NCI-H1436 (cell line): ENCODE measurements at regions not wholly inside any gene's neighbourhood (a gene's known extent, or its start where the extent isn't known, plus 50 kb on each side); places are given as distances from the start of the nearest gene placed in this dataset.

ENCODE experiments used
- DNase-seq: peaks from one replicate; lab custom pipeline; 2025; lab: John Stamatoyannopoulos, UW

DNA sequence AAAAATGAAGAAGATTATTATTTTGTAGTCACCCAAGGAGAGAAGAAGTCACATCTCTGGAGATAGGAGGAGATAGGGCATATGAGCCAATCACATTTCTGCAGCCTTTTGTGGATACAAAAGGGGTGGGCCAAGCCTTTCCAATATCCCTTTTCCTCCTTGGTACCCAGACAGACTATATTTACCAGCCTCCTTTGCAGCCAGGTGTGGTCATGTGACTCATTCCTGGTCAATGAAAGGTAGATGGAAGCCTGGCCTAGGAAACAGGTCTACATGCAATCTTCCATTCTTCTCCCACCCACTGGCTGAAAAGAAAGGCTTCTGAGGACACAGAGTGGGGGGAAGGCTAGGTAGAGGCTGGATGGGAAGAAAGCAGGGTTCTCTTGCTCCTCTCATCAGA, 58.1 kb upstream of the ERG start:
- DNase-seq: no peak

DNA sequence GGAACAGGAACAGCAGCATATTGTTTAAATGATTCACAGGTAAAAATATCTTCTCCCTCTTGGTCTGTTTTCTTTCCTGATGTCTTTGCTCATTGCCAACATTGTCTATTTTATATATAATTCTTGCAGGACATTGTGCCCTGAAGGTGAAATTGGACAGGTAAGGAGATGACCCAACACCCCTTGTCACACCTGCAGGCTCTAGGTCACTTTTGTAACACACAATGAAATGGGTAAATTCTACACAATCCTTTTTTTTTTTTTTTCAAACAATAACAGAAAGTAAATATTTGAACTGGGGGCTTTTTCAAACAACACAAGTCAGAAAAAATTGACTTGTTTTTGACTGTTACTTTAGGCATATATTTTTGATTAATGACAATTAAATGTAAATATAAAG, 62.9 kb upstream of the ERG start:
- DNase-seq: no peak

DNA sequence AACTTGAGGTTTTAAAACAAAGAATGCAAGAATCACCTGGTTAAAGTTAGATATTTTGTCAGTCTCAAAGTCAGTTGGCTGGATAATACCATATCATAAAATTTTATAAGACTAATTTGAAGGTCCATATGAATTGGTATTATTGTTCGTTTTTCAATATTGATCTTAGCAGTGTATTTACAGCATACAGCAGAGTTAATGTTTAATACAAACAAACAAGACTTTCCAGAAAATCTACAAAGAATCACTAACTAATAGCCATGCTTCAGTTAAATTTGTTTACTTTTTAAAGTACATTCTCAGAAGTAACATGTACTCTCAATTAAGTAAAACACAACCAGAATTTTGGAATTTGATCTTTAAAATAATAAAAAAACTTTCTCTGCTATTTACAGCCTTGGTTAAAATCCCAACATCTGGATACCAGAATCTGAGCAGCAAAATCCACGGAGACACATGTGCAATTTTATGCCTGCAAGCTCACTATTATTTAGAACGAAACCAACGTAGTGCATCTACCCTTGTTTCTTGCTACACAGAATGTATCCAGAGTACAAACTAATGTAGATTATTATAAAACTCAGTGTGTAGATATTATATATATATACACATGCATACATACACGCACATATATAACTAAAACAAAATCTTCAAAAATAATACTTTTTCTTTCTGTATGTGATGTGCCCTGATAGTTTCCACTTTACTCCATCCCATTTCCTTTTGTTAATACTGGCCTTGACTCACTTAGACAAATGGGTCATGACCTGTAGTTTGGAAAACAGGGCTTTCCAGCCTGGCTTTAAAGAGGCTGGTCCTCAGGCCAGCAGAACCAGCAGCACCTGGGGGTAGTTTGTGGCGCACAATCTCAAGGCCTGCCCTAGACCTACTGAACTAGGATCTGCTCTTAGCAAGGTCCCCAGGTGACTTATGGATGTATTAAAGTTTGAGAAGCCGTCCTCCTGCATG, 63.6 kb upstream of the ERG start:
- DNase-seq: no peak

DNA sequence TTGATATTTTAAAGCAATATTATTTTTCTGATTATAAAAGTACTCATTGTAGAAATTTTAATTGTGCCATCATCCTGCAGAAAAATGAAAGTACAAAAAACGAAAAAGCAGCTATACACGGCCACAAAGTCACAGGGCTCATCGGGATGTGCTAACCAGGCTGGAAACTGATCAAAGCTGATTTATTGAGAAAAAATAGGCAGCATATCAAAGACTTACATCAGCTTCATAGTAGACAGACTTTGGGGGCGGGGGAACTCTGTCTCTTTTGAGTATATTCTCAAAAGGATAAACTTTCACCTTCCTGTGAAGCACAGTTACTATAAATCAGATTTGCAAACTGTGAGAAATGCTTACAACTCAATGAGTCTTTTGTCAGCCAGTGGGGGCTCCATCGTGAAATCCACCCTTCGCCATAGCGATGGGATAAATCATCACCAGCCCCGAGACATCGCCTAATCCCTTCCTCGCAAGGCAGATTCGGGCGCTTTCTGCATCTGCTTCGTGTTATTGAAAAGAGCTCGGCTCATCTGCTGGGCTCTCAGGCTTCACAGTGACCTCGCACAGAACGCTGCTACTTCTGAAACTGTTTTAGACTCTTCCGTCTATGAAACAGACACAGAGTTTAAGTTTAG, 69.2 kb upstream of the ERG start:
- DNase-seq: no peak

DNA sequence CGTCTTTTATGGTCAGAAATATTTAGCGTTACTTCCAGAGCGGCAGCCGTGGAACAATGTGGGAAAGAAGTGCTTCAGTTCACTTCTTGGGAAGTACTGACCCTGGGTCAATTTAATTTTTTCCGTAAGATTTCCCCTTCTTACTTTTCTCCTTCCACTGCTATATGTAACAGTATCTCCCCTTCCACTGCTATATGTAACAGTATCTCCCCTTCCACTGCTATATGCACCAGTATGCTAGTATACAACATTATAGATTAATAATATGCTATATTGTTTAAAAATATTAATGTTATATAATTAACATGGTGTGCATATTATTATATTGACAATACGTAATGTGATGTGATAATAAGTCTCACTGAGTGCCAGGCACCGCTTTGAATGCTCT, 69.7 kb upstream of the ERG start:
- DNase-seq: no peak

DNA sequence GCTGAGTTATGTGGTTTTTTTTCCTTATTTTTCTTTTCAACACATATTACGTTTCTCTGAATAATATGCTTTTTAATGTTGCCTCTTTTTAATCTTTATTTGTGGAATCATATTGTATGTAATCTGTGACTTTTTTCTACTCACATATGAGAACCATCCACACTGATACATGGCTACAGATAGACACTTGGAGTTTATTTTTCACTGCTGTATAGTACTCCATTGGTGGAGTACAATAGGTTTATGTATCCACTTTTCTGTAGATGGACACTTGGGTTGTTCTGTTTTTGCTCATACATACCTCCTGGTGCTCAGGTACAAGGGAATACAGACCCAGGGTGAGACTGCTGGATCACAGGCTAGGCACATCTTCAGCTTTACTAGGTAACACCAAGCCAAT, 71.5 kb upstream of the ERG start:
- no peak for DNase-seq

DNA sequence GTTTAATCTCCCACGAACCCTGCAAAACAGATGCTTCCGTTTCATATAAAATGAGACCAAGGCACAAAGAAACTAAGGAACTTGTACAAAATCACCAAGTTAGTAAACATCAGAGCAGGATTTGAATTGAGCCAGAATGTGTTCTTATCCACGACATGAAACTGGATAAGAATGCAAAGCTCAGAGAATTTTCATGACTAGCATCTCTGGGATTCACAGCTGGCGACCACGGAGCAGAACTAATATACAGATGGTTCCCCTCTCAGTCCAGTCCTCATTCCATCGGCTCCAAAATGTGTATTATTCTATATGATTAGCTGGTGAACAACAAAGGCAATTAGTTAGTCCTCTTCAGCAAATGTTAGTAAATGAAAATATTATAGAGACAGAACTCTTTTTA, 72.3 kb upstream of the ERG start:
- DNase-seq: no peak

DNA sequence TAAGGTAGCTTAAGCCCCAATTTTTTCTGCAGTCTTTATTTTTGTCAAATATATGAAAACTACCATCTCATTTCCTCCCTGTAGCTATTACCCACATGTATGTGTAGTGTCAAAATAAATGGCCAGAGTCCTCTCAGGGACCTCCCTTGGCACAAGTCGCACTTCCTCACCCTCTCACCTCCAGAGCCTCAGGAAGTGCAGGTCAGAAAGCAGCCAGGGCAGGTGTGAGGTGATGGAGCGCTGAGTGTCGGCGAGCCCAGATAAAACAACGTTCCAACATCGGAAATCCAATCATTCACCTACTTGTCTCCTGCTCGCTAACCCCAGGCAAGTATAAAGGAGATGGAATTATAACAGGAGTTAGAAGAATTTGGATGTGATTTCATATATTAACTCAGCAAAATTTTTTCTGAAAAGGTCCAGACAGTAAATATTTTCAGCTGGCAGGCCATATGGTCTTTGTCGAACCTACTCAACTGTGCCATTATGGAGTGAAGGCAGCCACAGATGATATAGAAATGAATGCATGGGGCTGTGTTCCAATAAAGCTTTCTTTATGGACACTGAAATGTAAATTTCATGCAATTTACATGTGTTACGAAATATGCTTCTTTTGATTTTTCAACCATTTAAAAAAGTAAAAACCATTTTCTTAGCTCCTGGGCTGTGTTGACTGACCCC, 76.8 kb upstream of the ERG start:
- DNase-seq: no peak

DNA sequence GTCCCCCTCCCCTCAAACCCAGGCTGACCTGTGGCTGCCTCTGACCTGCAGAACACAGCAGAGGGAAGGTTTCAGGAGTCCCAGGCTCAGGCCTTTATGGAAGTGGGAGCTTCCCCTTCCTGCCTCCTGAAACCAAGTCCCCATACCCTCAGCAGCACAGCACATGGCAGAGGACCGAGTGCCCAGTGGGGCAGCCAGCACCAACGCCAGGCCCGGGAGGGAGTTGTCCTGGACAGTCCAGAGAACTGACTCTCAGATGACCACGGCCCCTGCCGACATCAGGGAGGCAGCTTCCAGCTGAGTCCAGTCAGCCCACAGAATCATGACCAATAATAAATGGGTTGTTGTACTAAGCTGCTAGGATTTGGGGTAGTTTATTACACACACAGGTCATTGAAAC, 79.6 kb upstream of the ERG start:
- no peak for DNase-seq

DNA sequence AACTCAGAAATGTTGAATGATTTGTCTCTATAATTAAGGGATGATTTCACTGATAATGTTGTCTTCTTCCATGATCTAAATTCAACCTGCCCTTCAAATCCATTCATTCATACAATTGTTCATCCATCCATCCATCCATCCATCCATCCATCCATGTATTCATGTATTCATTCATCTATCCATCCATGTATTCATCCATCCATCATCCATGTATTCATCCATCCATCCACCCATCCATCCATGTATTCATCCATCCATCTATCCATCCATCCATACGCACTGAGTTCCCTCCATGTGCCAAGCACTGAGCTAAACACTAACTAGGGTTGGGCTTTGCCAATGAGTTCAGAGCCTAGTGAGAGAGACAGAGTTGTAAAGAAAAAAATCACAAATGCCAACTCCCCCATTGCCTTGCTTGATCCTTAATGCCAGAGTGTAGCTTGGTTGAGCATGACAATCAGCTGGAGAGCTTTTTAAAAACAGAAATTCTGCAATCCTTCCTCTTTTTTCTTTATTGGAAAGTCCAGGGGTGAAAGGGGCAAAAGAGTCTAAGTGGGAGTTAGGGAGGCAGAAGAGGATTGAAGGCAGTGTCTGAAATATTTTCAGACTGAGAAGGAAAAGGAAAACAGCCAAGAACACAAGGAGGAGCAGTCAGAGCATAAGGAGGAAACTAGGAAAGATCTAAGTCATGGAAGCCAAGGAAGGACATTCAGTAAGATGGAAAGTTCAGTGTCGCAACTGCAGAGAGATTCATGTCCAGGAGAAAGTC, 92.4 kb upstream of the ERG start:
- no peak for DNase-seq

DNA sequence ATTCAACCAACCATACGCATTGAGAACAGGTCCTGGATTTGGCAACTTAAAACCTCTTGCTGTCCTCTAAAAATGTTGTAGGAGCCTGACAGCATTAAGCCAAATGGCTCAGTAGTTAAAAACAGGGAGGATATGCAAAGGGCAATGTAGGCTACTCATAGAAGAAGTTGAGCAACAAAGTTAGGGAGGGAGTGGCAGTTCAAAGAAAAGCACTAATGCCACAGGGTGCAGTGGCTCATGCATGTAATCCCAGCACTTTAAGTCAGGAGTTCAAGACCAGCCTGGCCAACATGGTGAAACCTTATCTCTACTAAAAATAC, 92.9 kb upstream of the ERG start:
- DNase-seq: no peak

DNA sequence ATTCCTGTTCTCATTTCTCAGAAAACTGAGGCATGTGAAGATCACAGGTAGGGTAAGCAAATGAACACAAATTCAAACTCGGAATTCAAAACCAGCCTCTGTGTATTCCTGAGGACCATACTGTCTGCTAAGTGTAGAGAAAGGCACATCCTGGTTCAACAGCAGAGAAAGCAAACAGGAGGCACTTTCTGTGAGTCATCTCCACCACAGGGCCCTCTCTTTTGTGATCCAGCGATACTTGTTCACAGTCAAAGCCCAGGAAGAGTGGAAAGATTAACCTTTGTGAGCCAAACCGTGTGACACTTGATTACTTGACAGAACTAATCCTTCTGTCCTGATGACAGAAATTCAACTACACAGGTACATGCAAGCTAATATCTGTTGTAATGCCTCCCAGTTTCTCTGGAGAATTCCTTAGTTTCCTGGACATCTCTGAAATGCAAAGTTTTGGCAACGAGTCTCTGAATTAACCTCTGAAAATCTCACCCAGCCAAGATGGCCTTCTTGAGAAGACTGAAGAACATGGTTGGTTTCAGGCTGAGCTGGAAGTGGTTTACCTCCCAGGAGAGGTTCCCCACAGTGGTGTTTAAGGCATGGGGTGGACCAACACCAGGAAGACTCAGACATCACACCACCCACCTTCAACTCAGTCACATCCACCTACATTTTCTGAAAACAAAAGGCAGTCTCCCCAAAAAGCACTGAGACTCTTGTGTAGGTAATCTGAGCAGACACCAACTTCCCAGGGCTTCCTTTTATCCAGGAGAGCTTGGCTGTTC, 98.2 kb upstream of the ERG start:
- DNase-seq: no peak

DNA sequence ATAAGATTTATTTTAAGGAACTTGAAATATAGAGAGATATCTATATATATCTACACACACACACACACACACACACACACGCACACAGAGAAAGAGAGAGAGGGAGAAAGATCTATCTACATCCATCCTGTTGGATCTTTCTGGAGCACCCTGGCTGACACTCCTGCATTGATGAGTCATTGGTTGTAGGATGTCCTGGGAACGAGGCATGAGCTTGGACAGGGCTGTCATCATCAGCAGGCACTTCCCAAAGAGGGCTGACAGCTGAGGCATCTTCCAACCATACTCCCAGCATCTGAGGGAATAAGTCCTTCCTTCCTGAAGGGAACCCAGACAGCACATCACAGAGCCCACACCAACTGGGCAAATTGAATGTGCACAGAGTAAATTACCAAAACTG, 99.1 kb upstream of the ERG start:
- no peak for DNase-seq

DNA sequence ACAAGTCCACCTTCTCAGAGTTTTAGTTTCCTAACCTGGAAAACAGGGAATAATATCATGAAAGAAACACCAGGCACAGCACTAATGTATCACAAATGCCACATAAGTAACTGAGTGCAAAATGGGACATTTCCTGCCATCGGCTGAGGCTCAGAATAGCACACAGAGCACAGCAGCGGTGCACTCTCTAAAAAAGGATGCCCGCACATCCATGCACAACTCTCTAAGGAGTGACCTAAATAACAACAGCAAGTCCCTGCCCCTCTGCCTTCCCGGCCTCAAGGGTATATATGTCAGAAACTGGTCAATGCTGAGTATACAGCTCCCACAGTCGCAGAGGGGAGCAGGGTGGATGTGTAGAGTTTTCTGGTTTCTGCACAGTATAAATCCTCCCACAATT, 100.1 kb upstream of the ERG start:
- DNase-seq: no peak

DNA sequence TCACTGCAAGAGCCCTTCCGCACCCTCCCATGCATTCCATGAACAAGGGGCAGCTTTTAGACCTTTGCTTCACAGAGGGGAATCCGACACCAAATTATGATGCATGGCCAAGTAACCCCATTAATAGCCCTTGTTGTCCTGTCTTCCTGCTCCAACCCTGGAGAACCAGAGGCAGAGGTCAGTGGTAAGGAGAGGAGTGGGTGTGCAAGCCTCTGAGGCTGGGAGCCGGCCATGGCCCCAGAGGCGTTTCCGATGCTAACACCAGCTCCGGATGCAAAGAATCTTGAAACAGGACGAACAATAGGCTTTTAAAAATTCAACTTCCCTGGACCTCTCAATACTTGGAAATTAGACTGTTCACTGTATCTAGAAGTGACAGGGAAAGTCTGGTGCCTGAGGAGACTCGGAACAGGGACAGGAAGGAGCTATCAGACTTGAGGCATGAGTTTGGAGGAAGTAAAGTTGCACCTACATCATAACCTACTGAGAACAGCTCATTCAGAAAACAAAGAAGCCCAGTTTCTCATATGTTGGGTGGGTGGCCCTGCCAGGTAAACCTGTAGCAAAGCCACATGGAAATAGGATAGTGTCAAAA, 101.2 kb upstream of the ERG start:
- DNase-seq: no peak

DNA sequence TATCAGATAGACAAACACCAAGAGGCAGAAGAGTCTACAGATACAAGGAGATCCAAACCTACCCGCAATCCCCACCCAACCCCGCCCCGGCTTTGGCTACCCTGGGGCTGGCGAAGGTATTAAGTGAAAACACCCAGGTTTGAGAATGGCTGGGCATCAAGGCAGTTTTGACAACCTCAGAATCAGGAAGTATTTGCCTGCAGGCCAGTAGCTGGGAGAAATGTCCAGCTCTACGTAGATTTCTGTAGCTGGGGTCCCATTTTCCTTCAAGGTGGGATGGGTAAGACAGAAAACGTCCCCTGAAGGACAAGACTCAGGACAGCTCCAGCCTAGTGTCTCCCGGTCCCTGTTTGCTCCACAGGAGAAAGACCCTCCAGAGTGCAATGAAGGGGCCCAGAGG, 101.8 kb upstream of the ERG start:
- DNase-seq: no peak

DNA sequence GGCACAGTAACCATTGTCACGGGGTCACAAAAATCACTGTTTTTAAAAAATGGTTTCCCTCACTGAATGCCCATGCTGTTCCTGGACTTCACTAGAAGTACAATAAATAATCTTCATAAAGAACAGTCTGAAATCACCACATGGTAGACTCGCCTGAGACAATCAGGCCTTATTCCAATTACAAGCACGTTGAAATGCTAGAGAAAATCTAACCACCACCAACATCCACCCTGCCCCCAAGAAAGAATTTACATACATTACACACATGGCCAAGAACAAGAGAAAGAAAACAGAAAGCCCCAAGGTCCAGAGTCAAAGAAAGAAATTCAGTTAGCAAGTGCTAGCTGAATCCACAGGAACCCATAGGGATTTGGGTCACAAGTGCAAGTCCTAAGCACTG, 107.0 kb upstream of the ERG start:
- DNase-seq: no peak

DNA sequence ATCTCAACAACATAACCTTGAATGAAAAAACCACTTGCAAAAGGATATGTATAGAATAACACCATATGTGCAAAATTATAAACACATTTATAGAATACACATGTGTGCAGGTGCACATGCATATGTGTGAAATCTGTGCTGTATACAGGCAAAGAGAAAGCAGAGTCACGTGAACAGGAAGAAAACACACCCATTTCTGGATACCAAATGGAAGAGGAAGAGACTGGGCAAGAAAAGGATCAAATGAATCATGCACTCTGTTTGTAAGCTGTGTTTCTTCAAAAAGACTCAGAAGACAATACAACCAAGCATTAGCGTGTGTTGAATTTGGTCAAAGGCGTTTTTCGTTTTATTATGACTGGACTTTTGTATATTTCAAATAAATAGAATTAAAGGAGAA, 111.3 kb upstream of the ERG start:
- DNase-seq: no peak

DNA sequence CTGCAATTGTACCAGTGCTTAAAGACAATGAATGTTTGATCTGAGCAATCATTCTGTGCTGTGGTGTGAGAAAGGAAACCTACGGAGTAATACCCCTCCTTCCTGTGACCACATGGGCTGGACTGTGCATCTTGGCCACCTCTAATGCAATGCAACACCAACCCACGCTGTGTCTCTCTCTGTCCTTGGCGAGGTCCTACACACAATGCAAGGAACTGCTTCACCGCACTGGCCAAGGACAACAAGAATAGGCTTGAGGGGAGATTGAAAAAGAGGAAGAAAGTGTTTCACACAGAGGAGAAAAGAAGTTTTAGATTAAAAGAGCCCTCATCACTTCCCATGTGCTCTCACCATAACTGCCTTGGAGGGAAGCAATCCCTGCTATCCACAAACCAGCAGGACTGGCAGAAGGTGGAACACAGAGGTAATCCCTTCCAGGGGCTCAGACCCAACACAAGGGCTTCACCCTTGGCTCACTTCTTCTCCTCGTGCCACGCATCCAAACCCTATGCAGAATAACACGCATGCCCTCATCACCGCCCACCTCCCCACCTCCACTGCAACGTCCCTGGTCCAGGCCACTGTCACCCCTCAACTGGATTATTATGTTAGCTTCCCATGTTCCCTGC, 112.5 kb upstream of the ERG start:
- no peak for DNase-seq

DNA sequence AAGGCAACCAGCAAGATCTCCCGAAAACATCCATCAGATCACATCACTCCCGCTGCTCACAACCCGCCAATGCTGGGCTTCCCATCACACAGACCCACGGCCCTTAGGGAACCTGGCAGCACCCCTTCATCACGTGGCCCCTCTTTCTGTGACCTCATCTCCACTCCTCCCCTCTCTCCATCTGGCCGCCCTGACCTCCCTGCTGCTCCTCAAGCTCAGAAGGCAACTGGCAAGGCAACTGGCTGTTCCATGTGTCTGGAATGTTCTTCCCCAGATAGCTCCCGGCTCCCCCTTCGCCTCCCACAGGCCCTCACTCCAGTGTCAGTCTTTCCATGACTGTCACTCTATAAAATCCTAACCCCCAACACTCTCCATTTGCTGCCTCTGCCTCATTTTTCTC, 113.0 kb upstream of the ERG start:
- no peak for DNase-seq

DNA sequence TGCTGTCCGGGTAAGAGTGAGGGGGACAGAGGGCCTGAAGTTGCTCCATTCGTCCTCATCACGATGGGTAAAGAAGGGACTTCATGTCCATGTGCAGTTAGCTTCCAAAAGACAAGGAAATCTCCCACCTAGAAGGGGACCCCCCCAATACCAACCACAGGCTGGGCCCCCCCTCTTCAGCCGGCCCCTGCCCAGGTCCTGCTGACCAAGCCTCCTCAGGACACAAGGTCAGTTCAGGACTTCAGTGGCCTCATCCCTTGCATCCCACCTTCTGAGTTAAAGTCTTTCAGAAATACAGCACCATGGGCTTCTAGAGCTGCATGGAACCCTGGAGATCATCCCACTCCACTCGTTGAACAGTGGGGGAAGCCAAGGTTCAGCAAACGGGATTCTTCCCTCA, 115.4 kb upstream of the ERG start:
- no peak for DNase-seq
